ENCODE measurements at regions not wholly inside any gene's neighbourhood (a gene's known extent, or its start where the extent isn't known, plus 50 kb on each side); places are given as distances from the start of the nearest gene placed in this dataset.

GRCh38 chr2:198408171-198408570, 603.8 kb downstream of the PLCL1 start:
- DNase-seq (ENCODE audit: low read depth) = no peak

- no peak for DNase-seq (ENCODE audit: low read depth)
These were observed 600.9 kb downstream of the PLCL1 start for GRCh38 chr2:198405311-198405710.

GRCh38 chr2:198401644-198402043, 597.3 kb downstream of the PLCL1 start:
- no peak for DNase-seq (ENCODE audit: low read depth)

GRCh38 chr2:198400999-198401398, 596.6 kb downstream of the PLCL1 start:
- no peak for DNase-seq (ENCODE audit: low read depth)

- DNase-seq (ENCODE audit: low read depth) = no peak
These were observed 589.8 kb downstream of the PLCL1 start for GRCh38 chr2:198394208-198394607.

- no peak for DNase-seq (ENCODE audit: low read depth)
These were observed 586.3 kb downstream of the PLCL1 start for GRCh38 chr2:198390670-198391069.

- DNase-seq (ENCODE audit: low read depth) = no peak
These were observed 583.3 kb downstream of the PLCL1 start for GRCh38 chr2:198387677-198388076.

- no peak for DNase-seq (ENCODE audit: low read depth)
These were observed 581.5 kb downstream of the PLCL1 start for GRCh38 chr2:198385856-198386255.

GRCh38 chr2:198385326-198385725, 580.9 kb downstream of the PLCL1 start:
- no peak for DNase-seq (ENCODE audit: low read depth)

- no peak for DNase-seq (ENCODE audit: low read depth)
These were observed 579.0 kb downstream of the PLCL1 start for GRCh38 chr2:198383392-198383791.

- DNase-seq (ENCODE audit: low read depth) = no peak
These were observed 578.4 kb downstream of the PLCL1 start for GRCh38 chr2:198382811-198383210.

- no peak for DNase-seq (ENCODE audit: low read depth)
These were observed 572.3 kb downstream of the PLCL1 start for GRCh38 chr2:198376677-198377076.

- no peak for DNase-seq (ENCODE audit: low read depth)
These were observed 570.7 kb downstream of the PLCL1 start for GRCh38 chr2:198375083-198375410.

- DNase-seq (ENCODE audit: low read depth) = no peak
These were observed 570.1 kb downstream of the PLCL1 start for GRCh38 chr2:198374375-198375082.

- no peak for DNase-seq (ENCODE audit: low read depth)
These were observed 567.6 kb downstream of the PLCL1 start for GRCh38 chr2:198371921-198372543.

- no peak for DNase-seq (ENCODE audit: low read depth)
These were observed 566.9 kb downstream of the PLCL1 start for GRCh38 chr2:198371329-198371728.

- no peak for DNase-seq (ENCODE audit: low read depth)
These were observed 563.7 kb downstream of the PLCL1 start for GRCh38 chr2:198368089-198368488.

- no peak for DNase-seq (ENCODE audit: low read depth)
These were observed 558.3 kb downstream of the PLCL1 start for GRCh38 chr2:198362740-198363139.

- no peak for DNase-seq (ENCODE audit: low read depth)
These were observed 554.9 kb downstream of the PLCL1 start for GRCh38 chr2:198359308-198359707.

GRCh38 chr2:198356157-198356556, 551.8 kb downstream of the PLCL1 start:
- no peak for DNase-seq (ENCODE audit: low read depth)

GRCh38 chr2:198351647-198352046, 547.3 kb downstream of the PLCL1 start:
- no peak for DNase-seq (ENCODE audit: low read depth)

GRCh38 chr2:198347946-198348345, 543.6 kb downstream of the PLCL1 start:
- no peak for DNase-seq (ENCODE audit: low read depth)

GRCh38 chr2:198347349-198347748, 543.0 kb downstream of the PLCL1 start:
- no peak for DNase-seq (ENCODE audit: low read depth)

GRCh38 chr2:198343471-198343870, 539.1 kb downstream of the PLCL1 start:
- DNase-seq (ENCODE audit: low read depth) = no peak

Data from stimulated activated CD8-positive, alpha-beta memory T cell treated with anti-CD3 and anti-CD28 coated beads, Interleukin-15, amount 100 ng/mL, for 1 hour (primary cell).